ENCODE measurements at regions not wholly inside any gene's neighbourhood (a gene's known extent, or its start where the extent isn't known, plus 50 kb on each side); places are given as distances from the start of the nearest gene placed in this dataset.
"Not testable (repeated sequence)": the region's sequence is repeated elsewhere in the genome, so short reads cannot be mapped to it uniquely, and the experiment has no call there.

DNA sequence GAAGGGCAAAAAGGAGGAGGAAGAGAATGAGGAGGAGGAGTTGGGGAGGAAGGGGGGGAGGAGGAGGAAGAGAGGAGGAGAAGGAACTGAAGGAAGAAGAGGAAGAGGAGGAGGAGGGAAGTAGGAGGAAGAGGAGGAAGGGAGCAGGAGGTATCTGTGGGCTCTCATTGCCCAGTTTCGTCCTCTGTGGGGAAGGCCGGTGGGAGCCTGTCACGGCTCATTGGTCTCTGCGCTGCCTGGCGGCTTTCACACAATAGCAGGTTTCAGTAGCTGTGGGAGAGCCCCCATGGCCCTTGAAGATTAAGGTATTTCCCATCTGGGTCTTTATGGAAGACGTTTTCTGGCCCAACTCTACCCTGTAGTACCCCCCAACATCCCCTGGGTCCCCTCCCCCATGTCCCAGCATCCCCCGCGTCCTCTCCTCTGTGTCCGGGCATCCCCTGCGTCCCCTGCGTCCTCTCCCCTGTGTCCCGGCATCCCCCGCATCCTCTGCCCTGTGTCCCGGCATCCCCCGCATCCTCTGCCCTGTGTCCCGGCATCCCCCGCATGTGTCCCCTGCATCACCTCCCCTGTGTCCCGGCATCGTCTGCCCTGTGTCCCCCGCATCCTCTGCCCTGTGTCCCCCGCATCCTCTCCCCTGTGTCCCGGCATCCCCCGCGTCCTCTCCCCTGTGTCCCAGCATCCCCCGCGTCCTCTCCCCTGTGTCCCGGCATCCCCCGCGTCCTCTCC is 278.2 kb upstream of the SFSWAP start:
- in situ Hi-C loops (cut with HindIII; ENCODE audit: low pct_unique_long_range_greater_than_20kb, low sequenced_read_pairs) = loop anchor here (10.0 kb wide), 1 partner anchor 208 kb away; no protein-coding TSS in a partner anchor
- no peak for DNase-seq (ENCODE audit: low read depth in 1 of 2, low spot score in 1 of 2)
- no peak for TF ChIP-seq JUND (IDR thresholded peaks at IDR 0.05; ENCODE audit: low read depth)

- in situ Hi-C loops (cut with HindIII; ENCODE audit: low pct_unique_long_range_greater_than_20kb, low sequenced_read_pairs) = loop anchor here (10.0 kb wide), 1 partner anchor 210 kb away; no protein-coding TSS in a partner anchor
- no peak for DNase-seq (ENCODE audit: low read depth in 1 of 2, low spot score in 1 of 2)
- TF ChIP-seq JUND (IDR thresholded peaks at IDR 0.05; ENCODE audit: low read depth) = no peak
Measured at GRCh38 chr12:131434208-131435125, 276.4 kb upstream of the SFSWAP start.

DNA sequence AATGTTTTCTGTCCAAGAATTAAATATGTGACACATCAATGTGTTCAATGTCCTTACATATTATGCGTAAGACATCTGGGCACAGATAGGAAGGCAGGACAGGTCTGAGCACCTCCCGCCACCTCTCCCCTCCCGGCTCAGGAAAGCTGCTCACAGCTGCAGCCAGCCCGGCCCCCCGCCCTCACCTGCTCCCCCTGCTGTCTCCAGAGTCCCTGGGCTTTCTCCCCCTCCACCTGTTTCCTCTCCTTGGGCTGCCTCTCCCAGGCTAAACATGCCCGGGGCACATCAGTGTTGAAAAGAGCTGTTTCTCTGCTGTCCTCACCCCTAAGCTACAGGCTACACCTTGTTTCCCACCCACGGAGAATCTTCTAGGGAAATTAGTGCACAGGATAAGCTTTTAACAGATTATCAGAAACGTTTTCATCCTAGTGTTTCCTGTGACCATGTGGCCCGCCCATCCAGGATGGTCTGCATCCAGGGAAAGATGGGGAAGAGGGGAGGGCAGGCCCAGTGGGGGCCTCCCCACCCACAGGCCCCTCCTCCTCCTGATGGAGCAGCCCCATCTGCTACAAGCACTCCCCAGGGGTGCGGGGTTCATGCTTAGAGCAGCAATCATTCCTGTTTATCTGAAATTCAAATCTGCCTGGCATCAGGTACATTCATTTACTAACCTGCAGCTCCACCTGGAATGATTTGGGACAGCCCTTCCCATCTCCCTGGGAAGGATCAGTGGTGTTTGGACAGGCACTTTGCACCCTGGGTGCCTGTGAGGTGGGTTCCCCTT is 273.8 kb upstream of the SFSWAP start:
- in situ Hi-C loops (cut with HindIII; ENCODE audit: low pct_unique_long_range_greater_than_20kb, low sequenced_read_pairs) = loop anchor here (10.0 kb wide), 1 partner anchor 212 kb away; no protein-coding TSS in a partner anchor
- TF ChIP-seq JUND (IDR thresholded peaks at IDR 0.05; ENCODE audit: low read depth) = no peak
- no peak for DNase-seq (ENCODE audit: low read depth in 1 of 2, low spot score in 1 of 2)

- in situ Hi-C loops (cut with HindIII; ENCODE audit: low pct_unique_long_range_greater_than_20kb, low sequenced_read_pairs) = loop anchor here (10.0 kb wide), 1 partner anchor 213 kb away; no protein-coding TSS in a partner anchor
- no peak for DNase-seq (ENCODE audit: low read depth in 1 of 2, low spot score in 1 of 2)
- TF ChIP-seq JUND (IDR thresholded peaks at IDR 0.05; ENCODE audit: low read depth) = no peak
Measured at GRCh38 chr12:131437706-131438492, 273.0 kb upstream of the SFSWAP start.

GRCh38 chr12:131438493-131438835 is 272.4 kb upstream of the SFSWAP start:
- not testable (repeated sequence) for DNase-seq (ENCODE audit: low read depth in 1 of 2, low spot score in 1 of 2)
- in situ Hi-C loops (cut with HindIII; ENCODE audit: low pct_unique_long_range_greater_than_20kb, low sequenced_read_pairs) = loop anchor here (10.0 kb wide), 1 partner anchor 214 kb away; no protein-coding TSS in a partner anchor

- no peak for TF ChIP-seq JUND (IDR thresholded peaks at IDR 0.05; ENCODE audit: low read depth)
- DNase-seq (ENCODE audit: low read depth in 1 of 2, low spot score in 1 of 2) = no peak
- in situ Hi-C loops (cut with HindIII; ENCODE audit: low pct_unique_long_range_greater_than_20kb, low sequenced_read_pairs) = loop anchor here (10.0 kb wide), 1 partner anchor 214 kb away; no protein-coding TSS in a partner anchor
Measured at GRCh38 chr12:131438881-131439280, 272.0 kb upstream of the SFSWAP start.

DNA sequence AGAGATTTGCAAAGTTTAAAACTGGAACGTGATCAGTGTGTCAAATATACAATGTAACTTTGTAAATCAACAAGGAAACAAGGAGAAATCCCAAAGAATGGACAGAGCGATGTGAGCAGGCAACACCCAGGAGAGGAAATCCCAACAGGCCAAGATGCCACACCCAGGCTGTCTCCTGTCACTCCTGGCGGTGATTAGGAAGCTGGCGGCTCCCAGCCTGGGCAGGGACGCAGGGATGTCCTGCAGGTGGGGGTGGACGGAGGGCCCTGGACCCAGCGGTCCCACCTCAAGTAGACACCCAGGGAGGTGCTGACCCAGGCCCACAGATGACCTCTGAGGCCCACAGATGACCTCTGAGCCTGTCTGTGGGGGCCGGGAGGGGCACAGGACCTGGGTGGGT is 271.1 kb upstream of the SFSWAP start:
- in situ Hi-C loops (cut with HindIII; ENCODE audit: low pct_unique_long_range_greater_than_20kb, low sequenced_read_pairs) = loop anchor here (10.0 kb wide), 1 partner anchor 215 kb away; no protein-coding TSS in a partner anchor
- DNase-seq (ENCODE audit: low read depth in 1 of 2, low spot score in 1 of 2) = not testable (repeated sequence)

DNA sequence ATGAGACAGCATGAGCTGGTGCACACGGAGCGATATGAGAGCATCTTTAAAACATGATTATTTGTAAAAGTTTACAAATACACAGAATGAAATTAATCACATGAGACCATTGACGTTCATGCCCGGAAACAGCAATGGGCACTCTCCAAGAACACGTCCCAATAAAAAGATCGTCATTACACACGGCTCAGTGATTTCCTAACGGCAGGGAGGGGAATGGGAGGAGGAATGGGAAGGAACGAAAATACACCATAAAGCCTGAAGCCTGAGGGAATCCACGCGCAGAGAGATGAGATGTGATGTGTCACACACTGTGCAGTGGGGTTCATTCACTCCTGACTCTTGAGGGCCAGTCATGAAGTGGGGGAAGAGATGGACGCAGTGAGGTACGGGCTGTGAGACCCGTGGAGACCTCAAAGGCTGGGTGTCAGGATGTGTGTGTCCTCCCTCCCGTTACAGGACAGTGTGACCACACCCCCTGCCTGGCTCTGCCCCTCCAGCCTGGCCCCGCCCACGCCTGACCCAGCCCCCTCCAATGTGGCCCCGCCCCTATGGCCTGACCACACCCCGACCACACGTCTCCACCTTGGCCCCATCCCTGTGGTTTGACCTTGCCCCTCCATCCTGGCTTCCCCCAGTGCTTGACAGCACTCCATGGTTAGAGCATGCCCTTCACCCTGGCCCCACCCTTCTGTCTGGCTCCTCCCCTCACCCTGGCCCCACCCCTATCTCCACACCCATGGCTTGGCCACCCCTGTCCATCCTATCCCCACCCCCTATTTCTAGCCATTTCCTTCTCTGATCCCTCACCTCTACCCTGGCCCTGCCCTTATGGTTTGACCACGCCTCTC is 270.5 kb upstream of the SFSWAP start:
- DNase-seq (ENCODE audit: low read depth in 1 of 2, low spot score in 1 of 2); in situ Hi-C loops (cut with HindIII; ENCODE audit: low pct_unique_long_range_greater_than_20kb, low sequenced_read_pairs): not testable (repeated sequence)

GRCh38 chr12:131441060-131441396 is 269.9 kb upstream of the SFSWAP start:
- in situ Hi-C loops (cut with HindIII; ENCODE audit: low pct_unique_long_range_greater_than_20kb, low sequenced_read_pairs) = no loop called here
- TF ChIP-seq JUND (IDR thresholded peaks at IDR 0.05; ENCODE audit: low read depth) = no peak
- DNase-seq (ENCODE audit: low read depth in 1 of 2, low spot score in 1 of 2) = peak in 1 of 2 experiments; percentile 46

DNA sequence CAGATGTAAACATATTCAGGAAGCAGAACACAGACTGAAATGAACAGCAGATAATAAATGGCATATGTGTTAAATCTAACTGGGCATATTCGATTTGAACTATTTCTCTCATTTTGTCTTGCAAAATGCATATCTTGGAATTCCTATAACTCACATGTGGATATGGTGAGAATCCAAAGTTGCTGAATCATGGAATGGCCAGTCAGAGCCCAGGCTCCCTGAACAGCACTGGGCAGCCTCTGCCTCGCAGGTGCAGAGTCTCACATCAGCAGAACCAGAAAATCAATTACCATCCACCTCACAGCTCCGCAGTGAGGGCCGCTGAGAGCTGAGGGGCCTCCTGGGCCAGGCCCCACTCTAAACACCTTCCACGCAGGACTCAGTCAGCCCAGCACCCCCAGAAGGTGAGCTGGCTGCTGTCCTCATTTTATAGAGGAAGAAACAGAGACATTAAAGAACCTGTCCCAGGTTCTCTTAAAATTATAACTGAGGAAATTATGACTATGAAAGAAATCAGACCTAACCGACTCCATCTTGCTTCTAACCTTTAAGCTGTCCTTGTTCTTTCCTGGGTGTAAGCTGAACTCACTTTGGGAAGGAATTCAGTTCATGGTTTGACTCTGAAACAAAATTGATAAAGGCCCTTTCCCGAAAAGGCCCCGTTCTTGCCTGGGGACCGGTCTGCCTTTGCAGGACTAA is 269.1 kb upstream of the SFSWAP start:
- in situ Hi-C loops (cut with HindIII; ENCODE audit: low pct_unique_long_range_greater_than_20kb, low sequenced_read_pairs) = no loop called here
- TF ChIP-seq JUND (IDR thresholded peaks at IDR 0.05; ENCODE audit: low read depth) = no peak
- no peak for DNase-seq (ENCODE audit: low read depth in 1 of 2, low spot score in 1 of 2)

Measured in T47D (cell line).